Keratinocyte (primary cell): ENCODE measurements at regions not wholly inside any gene's neighbourhood (a gene's known extent, or its start where the extent isn't known, plus 50 kb on each side); places are given as distances from the start of the nearest gene placed in this dataset.

Experiments used
- DNase-seq: peaks from one replicate; pipeline ENCODE4 v3.0.0-alpha.2; 2011; ENCODE audit warnings: low read depth, missing footprints, low spot score
- FAIRE-seq: peaks from 2 replicates; lab custom pipeline; 2011; peaks lifted over from hg19 to GRCh38; lab: Jason Lieb, UNC
- H2AFZ ChIP-seq: 2 replicates; pipeline ENCODE4 v1.6.0; 2012; ENCODE audit warnings: low read length, control low read depth, inconsistent platforms; ENCODE audit not compliant: control insufficient read depth
- H3K27ac ChIP-seq: 2 replicates; pipeline ENCODE4 v1.5.1; 2011; ENCODE audit warnings: low read length; ENCODE audit not compliant: control insufficient read depth, insufficient read depth
- H3K27me3 ChIP-seq: 3 replicates; pipeline ENCODE4 v1.6.0; 2011; ENCODE audit warnings: low read length; ENCODE audit not compliant: control insufficient read depth, insufficient read depth; ENCODE audit errors: extremely low read depth
- H3K36me3 ChIP-seq, 2 experiments: 2 replicates in 1 of 2; 3 replicates in 1 of 2; pipeline ENCODE4 v1.5.1; 2011; ENCODE audit warnings: low read length in 2 of 2, mild to moderate bottlenecking in 1 of 2; ENCODE audit not compliant: control insufficient read depth in 2 of 2, insufficient read depth in 2 of 2; ENCODE audit errors: extremely low read depth in 1 of 2
- H3K4me1 ChIP-seq: 3 replicates; pipeline ENCODE4 v1.5.1; 2011; ENCODE audit warnings: low read length; ENCODE audit not compliant: control insufficient read depth, insufficient read depth; ENCODE audit errors: extremely low read depth
- H3K4me2 ChIP-seq: 3 replicates; pipeline ENCODE4 v1.6.0; 2011; ENCODE audit warnings: low read depth, low read length; ENCODE audit not compliant: control insufficient read depth, insufficient read depth; ENCODE audit errors: extremely low read depth
- H3K4me3 ChIP-seq, 3 experiments: fragments of 200-600 bp in 1 of 3; sonication (generic) in 1 of 3; 2 replicates in 2 of 3; 3 replicates in 1 of 3; pipeline ENCODE4 v1.5.1; 2011 to 2016; ENCODE audit warnings: low read length in 3 of 3, mild to moderate bottlenecking in 3 of 3, control low read depth in 2 of 3, inconsistent platforms in 1 of 3, low read depth in 1 of 3, mixed read lengths in 1 of 3, mixed run types in 1 of 3, moderate library complexity in 1 of 3; ENCODE audit not compliant: control insufficient read depth in 2 of 3, insufficient read depth in 2 of 3; ENCODE audit errors: extremely low read depth in 1 of 3
- H3K79me2 ChIP-seq: 2 replicates; pipeline ENCODE4 v1.6.0; 2012; ENCODE audit warnings: low read length; ENCODE audit not compliant: control insufficient read depth, insufficient read depth
- H3K9ac ChIP-seq: 3 replicates; pipeline ENCODE4 v1.6.0; 2011; ENCODE audit warnings: low read length; ENCODE audit not compliant: control insufficient read depth, insufficient read depth; ENCODE audit errors: extremely low read depth
- H3K9me1 ChIP-seq: 3 replicates; pipeline ENCODE4 v1.6.0; 2011; ENCODE audit warnings: low read length; ENCODE audit not compliant: control insufficient read depth, insufficient read depth; ENCODE audit errors: extremely low read depth
- H3K9me3 ChIP-seq: 2 replicates; pipeline ENCODE4 v1.5.1; 2012; ENCODE audit warnings: low read depth, low read length; ENCODE audit not compliant: control insufficient read depth
- H4K20me1 ChIP-seq: 3 replicates; pipeline ENCODE4 v1.6.0; 2011; ENCODE audit warnings: low read length; ENCODE audit not compliant: control insufficient read depth, insufficient read depth; ENCODE audit errors: extremely low read depth
- EZH2 ChIP-seq: IDR thresholded peaks from one replicate; pipeline ENCODE4 v1.6.1; 2012; ENCODE audit warnings: inconsistent platforms, mild to moderate bottlenecking, low read length, moderate library complexity
- dilution Hi-C: fragments of 300-500 bp; cut with MboI; formaldehyde crosslinking; loops from one replicate; pipeline ENCODE4 v1.7.0; 2020; ENCODE audit warnings: low sequenced_read_pairs; ENCODE audit not compliant: extremely low pct_ligation_motif_present
- TF ChIP-seq, protein P1 (sequence below), 3 experiments: IDR thresholded peaks in 1 of 3; conservative IDR thresholded peaks in 1 of 3; optimal IDR thresholded peaks in 1 of 3; 2 replicates in 2 of 3; 3 replicates in 1 of 3; pipeline versions ENCODE3 to v1.5.1; 2011; ENCODE audit warnings: low read length in 3 of 3, mild to moderate bottlenecking in 3 of 3, moderate library complexity in 2 of 3, control low read depth in 1 of 3, inconsistent platforms in 1 of 3; ENCODE audit not compliant: insufficient read depth in 2 of 3; ENCODE audit errors: extremely low read depth in 1 of 3

DNA sequence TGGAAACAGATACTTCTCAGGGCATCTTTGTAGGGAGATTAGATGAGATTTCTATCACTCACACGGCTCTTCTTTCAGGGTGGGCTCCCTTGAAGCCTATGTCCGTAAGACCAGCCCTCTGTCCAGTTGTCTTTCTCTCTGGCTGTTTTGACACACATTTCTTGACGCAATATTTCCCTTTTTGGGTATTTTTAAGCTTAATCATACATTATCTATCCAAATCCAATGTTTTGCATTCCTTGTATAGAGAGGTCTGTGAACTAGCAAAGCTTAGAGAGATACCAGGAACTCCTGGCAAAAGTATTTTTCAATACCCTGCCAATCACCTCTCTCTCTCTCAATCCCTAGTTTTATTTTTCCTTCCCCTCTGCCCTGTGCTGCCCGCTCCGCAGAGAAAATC is 79.3 kb downstream of the EOMES start:
- dilution Hi-C loops: no loop called here
- no peak for TF ChIP-seq EZH2
- TF ChIP-seq, protein P1, sequence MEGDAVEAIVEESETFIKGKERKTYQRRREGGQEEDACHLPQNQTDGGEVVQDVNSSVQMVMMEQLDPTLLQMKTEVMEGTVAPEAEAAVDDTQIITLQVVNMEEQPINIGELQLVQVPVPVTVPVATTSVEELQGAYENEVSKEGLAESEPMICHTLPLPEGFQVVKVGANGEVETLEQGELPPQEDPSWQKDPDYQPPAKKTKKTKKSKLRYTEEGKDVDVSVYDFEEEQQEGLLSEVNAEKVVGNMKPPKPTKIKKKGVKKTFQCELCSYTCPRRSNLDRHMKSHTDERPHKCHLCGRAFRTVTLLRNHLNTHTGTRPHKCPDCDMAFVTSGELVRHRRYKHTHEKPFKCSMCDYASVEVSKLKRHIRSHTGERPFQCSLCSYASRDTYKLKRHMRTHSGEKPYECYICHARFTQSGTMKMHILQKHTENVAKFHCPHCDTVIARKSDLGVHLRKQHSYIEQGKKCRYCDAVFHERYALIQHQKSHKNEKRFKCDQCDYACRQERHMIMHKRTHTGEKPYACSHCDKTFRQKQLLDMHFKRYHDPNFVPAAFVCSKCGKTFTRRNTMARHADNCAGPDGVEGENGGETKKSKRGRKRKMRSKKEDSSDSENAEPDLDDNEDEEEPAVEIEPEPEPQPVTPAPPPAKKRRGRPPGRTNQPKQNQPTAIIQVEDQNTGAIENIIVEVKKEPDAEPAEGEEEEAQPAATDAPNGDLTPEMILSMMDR (optimal IDR thresholded peaks at IDR 0.05 in 1 of 3, IDR thresholded peaks at IDR 0.05 in 1 of 3, conservative IDR thresholded peaks at IDR 0.05 in 1 of 3; ENCODE audit: extremely low read depth in 1 of 3, insufficient read depth in 2 of 3, low read length in 3 of 3): no peak
- DNase-seq (no peak), FAIRE-seq (no peak)
- H3K27me3 ChIP-seq: no peaks in the 10 kb centered on the region
- H3K79me2 ChIP-seq: no peaks in the 10 kb centered on the region
- H4K20me1 ChIP-seq: no peaks in the 10 kb centered on the region
- H3K9ac ChIP-seq: no peak overlapping the region
- no peak overlapping the region for H2AFZ ChIP-seq
- peaks cover 6% of the 10 kb centered on the region for H3K4me1 ChIP-seq
- no peaks in the 10 kb centered on the region for H3K9me1 ChIP-seq
- no peaks in the 10 kb centered on the region for H3K36me3 ChIP-seq
- H3K4me2 ChIP-seq: no peak overlapping the region
- H3K27ac ChIP-seq: no peak overlapping the region
- no peak overlapping the region for H3K4me3 ChIP-seq
- no peaks in the 10 kb centered on the region for H3K9me3 ChIP-seq

DNA sequence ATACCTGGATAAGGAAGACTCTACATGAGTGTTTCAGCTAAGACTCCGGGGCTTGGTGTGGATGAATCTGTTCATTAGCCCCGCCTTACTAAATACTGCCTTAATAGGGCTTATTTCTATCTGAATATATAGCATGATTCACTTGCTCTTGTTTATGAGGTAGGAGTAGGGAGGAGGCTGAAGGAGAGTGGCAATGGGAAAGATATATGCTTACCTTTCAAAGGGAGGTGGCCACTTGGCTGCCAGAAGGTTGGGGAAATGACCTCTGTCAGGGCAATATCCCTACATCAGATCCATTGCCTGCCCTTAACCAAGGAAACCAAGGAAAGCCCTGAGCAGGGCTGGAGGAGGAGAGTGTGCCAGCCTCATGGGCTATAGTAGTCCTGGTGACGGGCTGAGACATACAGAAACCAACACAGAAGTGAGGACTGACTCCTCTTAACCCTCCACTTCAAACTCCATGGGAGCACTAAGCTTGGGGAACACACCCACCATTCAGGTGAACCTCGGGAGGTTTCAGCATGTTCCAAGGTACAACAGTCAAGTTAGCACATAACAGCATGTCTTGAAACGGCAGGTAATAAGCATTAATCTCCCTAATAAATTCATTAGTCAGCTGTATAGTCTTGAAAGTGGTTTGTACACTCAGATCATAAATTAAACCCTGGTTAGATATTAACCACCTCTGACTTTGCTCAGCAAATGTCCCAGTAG is 80.1 kb downstream of the EOMES start:
- no peak for DNase-seq
- Histone ChIP-seq H4K20me1 (no peaks in the 10 kb centered on the region), H3K4me1 (peaks cover 6% of the 10 kb centered on the region), H3K9ac (no peak overlapping the region), H3K4me2 (no peak overlapping the region), H3K27me3 (no peaks in the 10 kb centered on the region), H3K9me3 (no peaks in the 10 kb centered on the region), H3K79me2 (no peaks in the 10 kb centered on the region), H3K36me3 (no peaks in the 10 kb centered on the region), H2AFZ (peak overlapping the region; percentile 67), H3K9me1 (no peaks in the 10 kb centered on the region), H3K4me3 (no peak overlapping the region), H3K27ac (no peak overlapping the region)
- TF ChIP-seq, protein P1 (optimal IDR thresholded peaks at IDR 0.05 in 1 of 3, IDR thresholded peaks at IDR 0.05 in 1 of 3, conservative IDR thresholded peaks at IDR 0.05 in 1 of 3; ENCODE audit: extremely low read depth in 1 of 3, insufficient read depth in 2 of 3, low read length in 3 of 3): no peak
- TF ChIP-seq EZH2: no peak
- dilution Hi-C loops: no loop called here
- FAIRE-seq: peak; percentile 57
